ENCODE measurements at regions not wholly inside any gene's neighbourhood (a gene's known extent, or its start where the extent isn't known, plus 50 kb on each side); places are given as distances from the start of the nearest gene placed in this dataset.

DNA sequence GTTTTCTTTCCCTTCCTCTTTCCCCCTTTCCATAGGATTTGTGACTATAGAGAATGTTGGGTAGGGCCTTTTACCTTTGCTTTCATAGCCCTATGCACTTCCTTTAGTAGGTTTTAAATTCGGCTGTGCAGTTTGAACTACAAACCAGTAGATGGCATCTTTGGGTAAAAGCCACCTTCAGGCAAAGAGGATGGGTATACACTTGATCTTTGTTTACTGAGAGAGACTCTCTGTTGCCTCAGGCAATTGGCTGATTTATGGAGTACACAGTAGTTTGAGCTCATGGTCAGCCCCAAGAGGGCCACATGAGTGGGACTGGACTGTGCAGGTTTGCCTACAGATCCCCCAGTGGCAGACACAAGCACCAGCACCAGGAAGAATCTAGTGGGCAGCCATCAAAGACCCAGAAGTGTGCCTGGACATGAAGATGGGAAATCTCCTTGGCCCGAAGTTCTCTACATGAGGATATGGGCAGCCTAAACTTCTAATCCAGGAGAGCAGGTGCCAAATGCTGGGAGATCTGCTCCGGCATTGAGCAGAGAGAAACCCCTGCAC is 1304.3 kb upstream of the DDX18 start:
- TF ChIP-seq POLR2A (IDR thresholded peaks at IDR 0.05) (no peak), POLR2AphosphoS5 (IDR thresholded peaks at IDR 0.05) (no peak)

Data from transverse colon (tissue), 3 donors.